ENCODE measurements at regions not wholly inside any gene's neighbourhood (a gene's known extent, or its start where the extent isn't known, plus 50 kb on each side); places are given as distances from the start of the nearest gene placed in this dataset.

DNA sequence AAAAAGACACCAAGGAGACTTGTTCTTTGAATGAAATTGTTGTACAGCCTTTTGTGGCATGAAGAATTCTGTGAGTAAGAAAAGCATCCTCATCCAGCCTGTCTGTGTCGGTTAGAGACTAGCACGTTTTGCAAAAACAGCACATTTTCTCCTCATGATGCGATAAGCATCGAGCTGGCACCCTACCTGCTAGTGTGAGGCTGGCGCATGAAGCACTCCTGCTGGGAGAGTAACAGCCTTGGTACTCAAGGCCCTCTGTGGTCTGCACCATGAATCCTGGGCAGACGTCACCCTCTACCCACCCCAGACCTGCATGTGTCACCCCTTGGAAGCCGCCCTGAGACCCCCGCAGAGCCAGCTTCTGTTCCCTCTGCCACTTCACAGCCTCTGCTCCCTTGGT lies 92.6 kb upstream of the TMEM132E start (continued):
- TF ChIP-seq, protein P1, sequence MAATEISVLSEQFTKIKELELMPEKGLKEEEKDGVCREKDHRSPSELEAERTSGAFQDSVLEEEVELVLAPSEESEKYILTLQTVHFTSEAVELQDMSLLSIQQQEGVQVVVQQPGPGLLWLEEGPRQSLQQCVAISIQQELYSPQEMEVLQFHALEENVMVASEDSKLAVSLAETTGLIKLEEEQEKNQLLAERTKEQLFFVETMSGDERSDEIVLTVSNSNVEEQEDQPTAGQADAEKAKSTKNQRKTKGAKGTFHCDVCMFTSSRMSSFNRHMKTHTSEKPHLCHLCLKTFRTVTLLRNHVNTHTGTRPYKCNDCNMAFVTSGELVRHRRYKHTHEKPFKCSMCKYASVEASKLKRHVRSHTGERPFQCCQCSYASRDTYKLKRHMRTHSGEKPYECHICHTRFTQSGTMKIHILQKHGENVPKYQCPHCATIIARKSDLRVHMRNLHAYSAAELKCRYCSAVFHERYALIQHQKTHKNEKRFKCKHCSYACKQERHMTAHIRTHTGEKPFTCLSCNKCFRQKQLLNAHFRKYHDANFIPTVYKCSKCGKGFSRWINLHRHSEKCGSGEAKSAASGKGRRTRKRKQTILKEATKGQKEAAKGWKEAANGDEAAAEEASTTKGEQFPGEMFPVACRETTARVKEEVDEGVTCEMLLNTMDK (IDR thresholded peaks at IDR 0.05; ENCODE audit: borderline replicate concordance, insufficient read depth, low read depth, low read length, poor library complexity, severe bottlenecking): no peak
- TF ChIP-seq, protein P2, sequence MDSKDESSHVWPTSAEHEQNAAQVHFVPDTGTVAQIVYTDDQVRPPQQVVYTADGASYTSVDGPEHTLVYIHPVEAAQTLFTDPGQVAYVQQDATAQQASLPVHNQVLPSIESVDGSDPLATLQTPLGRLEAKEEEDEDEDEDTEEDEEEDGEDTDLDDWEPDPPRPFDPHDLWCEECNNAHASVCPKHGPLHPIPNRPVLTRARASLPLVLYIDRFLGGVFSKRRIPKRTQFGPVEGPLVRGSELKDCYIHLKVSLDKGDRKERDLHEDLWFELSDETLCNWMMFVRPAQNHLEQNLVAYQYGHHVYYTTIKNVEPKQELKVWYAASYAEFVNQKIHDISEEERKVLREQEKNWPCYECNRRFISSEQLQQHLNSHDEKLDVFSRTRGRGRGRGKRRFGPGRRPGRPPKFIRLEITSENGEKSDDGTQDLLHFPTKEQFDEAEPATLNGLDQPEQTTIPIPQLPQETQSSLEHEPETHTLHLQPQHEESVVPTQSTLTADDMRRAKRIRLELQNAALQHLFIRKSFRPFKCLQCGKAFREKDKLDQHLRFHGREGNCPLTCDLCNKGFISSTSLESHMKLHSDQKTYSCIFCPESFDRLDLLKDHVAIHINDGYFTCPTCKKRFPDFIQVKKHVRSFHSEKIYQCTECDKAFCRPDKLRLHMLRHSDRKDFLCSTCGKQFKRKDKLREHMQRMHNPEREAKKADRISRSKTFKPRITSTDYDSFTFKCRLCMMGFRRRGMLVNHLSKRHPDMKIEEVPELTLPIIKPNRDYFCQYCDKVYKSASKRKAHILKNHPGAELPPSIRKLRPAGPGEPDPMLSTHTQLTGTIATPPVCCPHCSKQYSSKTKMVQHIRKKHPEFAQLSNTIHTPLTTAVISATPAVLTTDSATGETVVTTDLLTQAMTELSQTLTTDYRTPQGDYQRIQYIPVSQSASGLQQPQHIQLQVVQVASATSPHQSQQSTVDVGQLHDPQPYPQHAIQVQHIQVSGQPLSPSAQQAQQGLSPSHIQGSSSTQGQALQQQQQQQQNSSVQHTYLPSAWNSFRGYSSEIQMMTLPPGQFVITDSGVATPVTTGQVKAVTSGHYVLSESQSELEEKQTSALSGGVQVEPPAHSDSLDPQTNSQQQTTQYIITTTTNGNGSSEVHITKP (IDR thresholded peaks at IDR 0.05; ENCODE audit: partially characterized antibody): no peak
- TF ChIP-seq MYC (IDR thresholded peaks at IDR 0.05; ENCODE audit: low read depth, low read length) (no peak), MYC (CRISPR knock-in tag; IDR thresholded peaks at IDR 0.05; ENCODE audit: borderline replicate concordance, low read depth) (no peak), HIVEP1 (CRISPR knock-in tag; IDR thresholded peaks at IDR 0.05) (no peak)
- TF ChIP-seq, protein P3, sequence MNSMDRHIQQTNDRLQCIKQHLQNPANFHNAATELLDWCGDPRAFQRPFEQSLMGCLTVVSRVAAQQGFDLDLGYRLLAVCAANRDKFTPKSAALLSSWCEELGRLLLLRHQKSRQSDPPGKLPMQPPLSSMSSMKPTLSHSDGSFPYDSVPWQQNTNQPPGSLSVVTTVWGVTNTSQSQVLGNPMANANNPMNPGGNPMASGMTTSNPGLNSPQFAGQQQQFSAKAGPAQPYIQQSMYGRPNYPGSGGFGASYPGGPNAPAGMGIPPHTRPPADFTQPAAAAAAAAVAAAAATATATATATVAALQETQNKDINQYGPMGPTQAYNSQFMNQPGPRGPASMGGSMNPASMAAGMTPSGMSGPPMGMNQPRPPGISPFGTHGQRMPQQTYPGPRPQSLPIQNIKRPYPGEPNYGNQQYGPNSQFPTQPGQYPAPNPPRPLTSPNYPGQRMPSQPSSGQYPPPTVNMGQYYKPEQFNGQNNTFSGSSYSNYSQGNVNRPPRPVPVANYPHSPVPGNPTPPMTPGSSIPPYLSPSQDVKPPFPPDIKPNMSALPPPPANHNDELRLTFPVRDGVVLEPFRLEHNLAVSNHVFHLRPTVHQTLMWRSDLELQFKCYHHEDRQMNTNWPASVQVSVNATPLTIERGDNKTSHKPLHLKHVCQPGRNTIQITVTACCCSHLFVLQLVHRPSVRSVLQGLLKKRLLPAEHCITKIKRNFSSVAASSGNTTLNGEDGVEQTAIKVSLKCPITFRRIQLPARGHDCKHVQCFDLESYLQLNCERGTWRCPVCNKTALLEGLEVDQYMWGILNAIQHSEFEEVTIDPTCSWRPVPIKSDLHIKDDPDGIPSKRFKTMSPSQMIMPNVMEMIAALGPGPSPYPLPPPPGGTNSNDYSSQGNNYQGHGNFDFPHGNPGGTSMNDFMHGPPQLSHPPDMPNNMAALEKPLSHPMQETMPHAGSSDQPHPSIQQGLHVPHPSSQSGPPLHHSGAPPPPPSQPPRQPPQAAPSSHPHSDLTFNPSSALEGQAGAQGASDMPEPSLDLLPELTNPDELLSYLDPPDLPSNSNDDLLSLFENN (IDR thresholded peaks at IDR 0.05; ENCODE audit: low read depth in 2 of 2, low read length in 2 of 2): no peak
